ENCODE measurements at regions not wholly inside any gene's neighbourhood (a gene's known extent, or its start where the extent isn't known, plus 50 kb on each side); places are given as distances from the start of the nearest gene placed in this dataset.

DNA sequence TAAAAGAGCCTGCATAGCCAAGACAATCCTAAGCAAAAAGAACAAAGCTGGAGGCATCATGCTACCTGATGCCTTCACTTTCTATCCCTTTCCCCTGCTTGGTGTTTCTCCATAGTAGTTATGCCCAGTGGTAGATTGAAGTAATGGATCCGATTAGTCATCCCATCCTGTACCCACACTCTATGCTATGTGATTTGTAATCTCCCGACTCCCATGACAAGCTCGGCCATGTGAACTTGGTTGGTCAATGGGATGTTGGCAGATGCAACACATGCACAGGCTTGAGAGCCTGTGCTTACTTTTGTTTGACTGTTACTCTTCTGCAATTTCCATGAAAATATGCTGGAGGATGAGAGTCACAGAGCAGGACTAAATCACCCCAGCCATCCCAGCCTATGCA is 334.9 kb upstream of the DPH6 start:
- ATAC-seq = no peak

More for the DNA sequence above, 334.9 kb upstream of the DPH6 start:
- intact Hi-C loops (cut with micrococcal nuclease) = no loop called here
- no peaks in the 10 kb centered on the region for H4K20me1 ChIP-seq (ENCODE audit: insufficient read depth)
- H3K79me2 ChIP-seq (ENCODE audit: insufficient read depth, low read length) = no peaks in the 10 kb centered on the region
- no peak for TF ChIP-seq EZH2 (IDR thresholded peaks at IDR 0.05)
- no peak for TF ChIP-seq POLR2A (IDR thresholded peaks at IDR 0.05; ENCODE audit: borderline replicate concordance, extremely low read depth, insufficient read depth, insufficient read length)
- no peak for TF ChIP-seq ZFX (IDR thresholded peaks at IDR 0.05)
- TF ChIP-seq, protein P1, sequence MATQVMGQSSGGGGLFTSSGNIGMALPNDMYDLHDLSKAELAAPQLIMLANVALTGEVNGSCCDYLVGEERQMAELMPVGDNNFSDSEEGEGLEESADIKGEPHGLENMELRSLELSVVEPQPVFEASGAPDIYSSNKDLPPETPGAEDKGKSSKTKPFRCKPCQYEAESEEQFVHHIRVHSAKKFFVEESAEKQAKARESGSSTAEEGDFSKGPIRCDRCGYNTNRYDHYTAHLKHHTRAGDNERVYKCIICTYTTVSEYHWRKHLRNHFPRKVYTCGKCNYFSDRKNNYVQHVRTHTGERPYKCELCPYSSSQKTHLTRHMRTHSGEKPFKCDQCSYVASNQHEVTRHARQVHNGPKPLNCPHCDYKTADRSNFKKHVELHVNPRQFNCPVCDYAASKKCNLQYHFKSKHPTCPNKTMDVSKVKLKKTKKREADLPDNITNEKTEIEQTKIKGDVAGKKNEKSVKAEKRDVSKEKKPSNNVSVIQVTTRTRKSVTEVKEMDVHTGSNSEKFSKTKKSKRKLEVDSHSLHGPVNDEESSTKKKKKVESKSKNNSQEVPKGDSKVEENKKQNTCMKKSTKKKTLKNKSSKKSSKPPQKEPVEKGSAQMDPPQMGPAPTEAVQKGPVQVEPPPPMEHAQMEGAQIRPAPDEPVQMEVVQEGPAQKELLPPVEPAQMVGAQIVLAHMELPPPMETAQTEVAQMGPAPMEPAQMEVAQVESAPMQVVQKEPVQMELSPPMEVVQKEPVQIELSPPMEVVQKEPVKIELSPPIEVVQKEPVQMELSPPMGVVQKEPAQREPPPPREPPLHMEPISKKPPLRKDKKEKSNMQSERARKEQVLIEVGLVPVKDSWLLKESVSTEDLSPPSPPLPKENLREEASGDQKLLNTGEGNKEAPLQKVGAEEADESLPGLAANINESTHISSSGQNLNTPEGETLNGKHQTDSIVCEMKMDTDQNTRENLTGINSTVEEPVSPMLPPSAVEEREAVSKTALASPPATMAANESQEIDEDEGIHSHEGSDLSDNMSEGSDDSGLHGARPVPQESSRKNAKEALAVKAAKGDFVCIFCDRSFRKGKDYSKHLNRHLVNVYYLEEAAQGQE (IDR thresholded peaks at IDR 0.05; ENCODE audit: low read depth) = no peak
- no peak for TF ChIP-seq SP1 (IDR thresholded peaks at IDR 0.05; ENCODE audit: low read depth)
- TF ChIP-seq FOSL1 (IDR thresholded peaks at IDR 0.05; ENCODE audit: low read depth) = no peak
- TF ChIP-seq TCF7L2 (IDR thresholded peaks at IDR 0.05; ENCODE audit: borderline replicate concordance, extremely low read depth, insufficient read depth, insufficient read length) = no peak
- TF ChIP-seq SIN3A (IDR thresholded peaks at IDR 0.05; ENCODE audit: low read depth) = no peak
- TF ChIP-seq JUND (IDR thresholded peaks at IDR 0.05) = no peak
- TF ChIP-seq, protein P2, sequence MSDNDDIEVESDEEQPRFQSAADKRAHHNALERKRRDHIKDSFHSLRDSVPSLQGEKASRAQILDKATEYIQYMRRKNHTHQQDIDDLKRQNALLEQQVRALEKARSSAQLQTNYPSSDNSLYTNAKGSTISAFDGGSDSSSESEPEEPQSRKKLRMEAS (IDR thresholded peaks at IDR 0.05) = no peak
- no peak for TF ChIP-seq CBX3 (IDR thresholded peaks at IDR 0.05; ENCODE audit: low read depth)
- TF ChIP-seq ZNF274 (IDR thresholded peaks at IDR 0.05; ENCODE audit: low read depth, low read length) = no peak
- no peak for TF ChIP-seq EGR1 (IDR thresholded peaks at IDR 0.05; ENCODE audit: low read depth)
- no peak for TF ChIP-seq RAD21 (IDR thresholded peaks at IDR 0.05; ENCODE audit: low read depth)
- H3K9me2 ChIP-seq (ENCODE audit: insufficient read depth) = no peaks in the 10 kb centered on the region
- CTCF ChIA-PET = no interaction called here
- H3K27ac ChIP-seq (ENCODE audit: low read depth, low read length) = no peak overlapping the region
- RAD21 ChIA-PET (ENCODE audit: low non-redundant PET in 1 of 2, low total read pairs in 2 of 2, uncharacterized antibody in 2 of 2, unreplicated experiment in 2 of 2) = no interaction called here
- no TSS peak for BruUV-seq (replicated peaks)
- POLR2A ChIA-PET = no interaction called here
- no peaks in the 10 kb centered on the region for H3K36me3 ChIP-seq (ENCODE audit: control insufficient read depth in 1 of 2, insufficient read depth in 2 of 2, low read length in 2 of 2)
- H3K27me3 ChIP-seq (ENCODE audit: insufficient read depth, low read length) = no peaks in the 10 kb centered on the region
- no peak overlapping the region for H3K4me3 ChIP-seq (replicated peaks in 1 of 2; ENCODE audit: low read depth in 1 of 2, low read length in 2 of 2)
- DNase-seq (ENCODE audit: low read depth, low spot score) = no peak
- H3K9ac ChIP-seq (ENCODE audit: low read length) = no peak overlapping the region
- no peaks in the 10 kb centered on the region for H3K9me3 ChIP-seq (ENCODE audit: control insufficient read depth in 1 of 2, insufficient read depth in 1 of 2, low read depth in 1 of 2, low read length in 2 of 2)
- H2AFZ ChIP-seq (ENCODE audit: low read depth, low read length, poor library complexity, severe bottlenecking) = no peak overlapping the region
- no peaks in the 10 kb centered on the region for H3K4me1 ChIP-seq (ENCODE audit: control insufficient read depth in 1 of 2, insufficient read depth in 2 of 2, low read length in 2 of 2)
- no peak overlapping the region for H3K4me2 ChIP-seq (ENCODE audit: low read length)

Data from HCT116 (cell line).